GM19467 (cell line): ENCODE measurements at regions not wholly inside any gene's neighbourhood (a gene's known extent, or its start where the extent isn't known, plus 50 kb on each side); places are given as distances from the start of the nearest gene placed in this dataset.

Experiments used
- ATAC-seq: cut with Tn5 transposase; IDR thresholded peaks from one replicate; pipeline ENCODE4 v1.9.1; 2021; ENCODE audit warnings: mild to moderate bottlenecking, moderate library complexity; ENCODE audit not compliant: unreplicated experiment

DNA sequence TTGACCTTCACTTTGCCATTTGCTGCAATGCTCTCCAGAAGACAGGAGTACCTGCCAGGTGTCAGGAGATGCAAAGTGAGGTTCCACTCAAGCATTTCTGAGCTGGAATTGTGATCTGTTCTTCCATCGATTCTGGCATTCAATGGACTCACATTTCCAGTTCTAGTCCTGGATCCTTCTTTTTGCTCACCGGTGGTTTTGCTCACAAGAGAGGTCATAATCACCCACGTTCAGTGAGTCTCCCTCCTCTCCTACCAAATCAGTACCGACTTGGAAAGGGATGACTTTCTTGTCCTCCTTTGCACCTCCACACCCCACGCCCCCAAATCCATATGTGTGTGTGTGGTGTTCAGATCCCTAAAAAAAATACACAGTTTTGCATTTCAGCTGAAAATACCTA, 206.7 kb upstream of the IGF1R start:
- no peak for ATAC-seq

DNA sequence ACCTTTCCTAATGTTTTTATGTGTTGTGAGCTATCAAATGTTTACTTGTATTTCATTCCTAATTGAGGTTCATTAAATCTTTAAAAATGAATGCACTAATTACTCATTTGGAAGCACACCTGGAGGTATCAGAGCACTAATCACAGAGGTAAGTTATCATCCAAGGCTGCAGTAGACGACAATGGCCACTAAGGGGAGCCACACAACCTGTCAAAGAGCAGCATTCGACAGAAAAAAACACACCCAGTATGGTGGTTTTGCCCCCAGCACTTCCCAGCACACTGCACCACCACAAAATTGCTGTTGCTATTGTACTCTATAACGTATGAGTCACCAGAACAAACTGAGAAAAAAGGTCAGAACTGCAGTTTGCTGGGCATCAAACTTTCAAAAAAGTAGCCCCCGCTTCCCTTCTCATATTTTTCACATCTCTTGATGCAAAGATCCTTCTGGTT, 205.9 kb upstream of the IGF1R start:
- peak; percentile 77 for ATAC-seq

DNA sequence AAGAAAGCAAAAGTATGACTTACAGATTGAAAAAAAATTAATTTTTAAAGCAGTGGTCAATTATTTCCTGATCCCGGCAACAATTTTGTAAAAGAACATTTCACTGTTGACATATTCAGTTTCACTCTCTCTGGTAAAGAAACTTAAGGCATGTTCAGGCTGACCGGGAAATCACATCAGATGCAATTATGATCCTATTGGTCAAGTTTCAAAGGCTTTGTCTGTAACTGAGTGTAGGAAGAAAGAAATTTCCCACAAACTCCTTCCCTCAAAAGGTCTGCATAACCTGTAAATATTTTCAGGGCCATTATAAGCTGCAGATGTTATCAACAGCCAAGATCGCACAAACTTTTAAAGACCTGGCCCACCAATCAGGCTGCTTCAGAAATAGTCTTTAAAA, 205.4 kb upstream of the IGF1R start:
- no peak for ATAC-seq

DNA sequence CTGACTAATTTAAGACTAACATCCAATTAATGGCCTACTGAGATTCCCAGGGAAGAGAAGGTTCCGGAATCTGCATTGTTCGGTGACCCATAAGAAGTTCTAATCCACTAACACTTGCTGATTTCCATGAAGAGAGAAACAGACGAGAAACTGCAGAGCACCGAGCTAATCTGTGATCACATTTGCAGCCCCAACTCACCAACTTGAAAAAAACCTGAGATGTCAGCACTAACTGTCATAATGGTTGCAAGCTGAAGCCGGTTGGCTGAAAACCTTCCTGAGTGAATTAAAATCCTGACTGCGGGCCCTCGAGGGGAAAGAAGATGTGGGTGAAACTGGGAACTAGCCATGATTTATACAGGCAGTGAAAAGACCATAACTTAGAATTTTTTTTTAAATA, 204.8 kb upstream of the IGF1R start:
- ATAC-seq: no peak

DNA sequence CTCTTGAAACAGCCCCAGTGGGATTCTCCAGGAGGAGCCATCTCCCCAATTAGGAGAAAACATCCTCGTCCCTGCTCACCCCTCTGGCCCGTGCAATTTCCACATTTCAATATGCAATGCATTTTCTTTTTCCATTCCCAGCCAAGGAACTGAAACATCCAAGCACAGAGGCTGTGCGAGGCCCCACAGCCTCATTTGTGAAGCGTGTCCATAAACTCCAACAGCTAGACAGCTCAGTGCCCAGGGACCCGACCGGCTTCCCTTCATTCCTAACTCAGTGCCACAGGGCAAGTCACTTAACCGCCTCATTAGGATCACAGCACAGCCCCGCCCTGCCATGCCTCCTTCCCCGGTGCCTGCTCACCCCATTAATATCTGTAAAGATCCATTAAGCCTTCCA, 204.2 kb upstream of the IGF1R start:
- ATAC-seq: no peak

DNA sequence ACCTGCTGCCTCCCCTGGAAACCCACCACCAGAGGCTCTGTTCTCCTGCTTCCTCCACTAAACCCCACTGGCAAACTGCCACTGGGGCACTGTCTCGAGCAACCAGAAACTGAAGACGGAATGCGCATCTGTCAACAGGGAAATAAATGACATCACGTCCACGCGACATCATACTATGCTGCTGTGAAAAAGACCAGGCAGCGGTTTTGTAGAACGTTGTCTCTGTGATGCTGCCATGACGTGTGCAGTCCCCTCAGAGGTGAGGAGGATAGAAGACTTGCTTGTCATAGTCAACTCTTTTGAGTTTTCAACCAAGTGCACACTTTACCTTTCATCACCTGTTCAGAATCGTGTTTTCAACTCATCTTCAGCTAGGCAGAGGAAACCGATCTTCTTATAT, 203.0 kb upstream of the IGF1R start:
- no peak for ATAC-seq

DNA sequence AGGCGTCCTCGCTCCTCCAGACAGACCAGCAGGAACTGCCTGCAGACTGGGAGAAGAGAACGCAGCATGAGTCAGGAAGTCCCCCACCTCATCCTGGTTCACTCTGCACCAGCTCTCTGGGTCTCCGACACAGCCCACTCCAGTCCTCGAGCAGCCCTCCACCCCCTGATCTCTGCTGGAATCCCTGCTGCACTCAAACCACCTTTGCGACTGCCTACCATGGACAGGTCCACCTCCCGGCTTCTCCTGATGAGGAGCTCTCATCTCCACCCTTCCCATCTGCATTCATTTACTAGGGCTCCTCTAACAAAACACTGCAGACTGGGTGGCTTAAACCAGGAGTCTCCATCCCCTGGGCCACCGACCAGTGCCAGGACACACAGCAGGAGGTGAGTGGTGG, 202.3 kb upstream of the IGF1R start:
- no peak for ATAC-seq

DNA sequence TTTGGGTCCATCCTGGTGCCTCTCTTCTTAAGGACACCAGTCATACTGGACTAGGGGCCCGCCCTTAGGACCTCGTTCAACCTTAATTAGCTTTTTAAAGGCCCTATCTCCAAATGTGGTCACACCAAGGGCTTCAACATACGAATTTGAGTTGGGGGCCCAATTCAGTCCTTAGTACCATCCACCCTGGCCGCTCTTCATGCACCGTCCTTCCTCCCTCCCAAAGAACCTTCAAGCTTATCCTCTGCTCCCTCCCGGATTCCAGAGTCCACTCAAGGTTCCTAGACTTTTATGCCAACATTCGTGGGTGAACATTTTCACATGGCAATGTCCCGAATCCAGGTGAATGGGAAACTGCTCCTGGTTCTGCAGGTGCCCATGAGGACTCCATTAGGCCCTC, 201.3 kb upstream of the IGF1R start:
- ATAC-seq: no peak

DNA sequence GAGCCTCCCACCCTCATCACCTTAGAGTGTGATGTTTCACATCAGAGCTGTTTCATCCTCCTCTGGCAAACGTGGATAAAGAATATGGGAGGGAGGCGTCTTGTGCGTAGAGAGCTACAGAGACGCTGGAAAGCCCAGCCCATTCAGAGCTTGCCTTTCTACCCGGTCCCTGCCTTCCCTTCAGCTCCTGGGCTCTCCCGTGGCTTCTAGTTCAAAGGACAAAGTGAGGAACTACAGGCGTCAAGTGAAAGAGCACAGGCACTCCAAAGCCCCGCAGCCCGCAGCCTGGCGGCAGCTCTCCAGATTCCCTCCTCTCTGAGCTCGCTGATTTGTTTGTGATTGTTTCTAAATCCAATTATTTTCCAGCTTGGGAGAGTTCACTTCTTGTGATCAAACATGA, 197.1 kb upstream of the IGF1R start:
- ATAC-seq: no peak

DNA sequence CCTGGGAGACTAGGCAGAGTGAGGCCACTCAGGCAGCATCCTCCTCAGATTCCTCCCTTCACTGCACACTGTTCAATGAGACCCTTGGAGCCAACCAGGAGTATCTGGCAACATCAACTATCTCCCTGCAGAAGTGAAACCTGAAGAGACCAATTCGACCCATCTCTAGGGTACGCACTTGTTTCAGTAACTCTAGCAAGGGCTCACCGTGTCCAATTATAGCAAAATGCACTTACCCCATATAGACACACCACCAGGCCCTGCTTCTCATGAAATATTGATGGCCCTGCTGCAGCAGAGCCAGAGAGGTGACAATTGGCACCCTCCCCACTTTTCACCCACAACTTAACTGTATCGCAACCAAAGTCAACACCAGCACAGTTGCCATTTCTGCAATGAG, 196.1 kb upstream of the IGF1R start:
- ATAC-seq: no peak

DNA sequence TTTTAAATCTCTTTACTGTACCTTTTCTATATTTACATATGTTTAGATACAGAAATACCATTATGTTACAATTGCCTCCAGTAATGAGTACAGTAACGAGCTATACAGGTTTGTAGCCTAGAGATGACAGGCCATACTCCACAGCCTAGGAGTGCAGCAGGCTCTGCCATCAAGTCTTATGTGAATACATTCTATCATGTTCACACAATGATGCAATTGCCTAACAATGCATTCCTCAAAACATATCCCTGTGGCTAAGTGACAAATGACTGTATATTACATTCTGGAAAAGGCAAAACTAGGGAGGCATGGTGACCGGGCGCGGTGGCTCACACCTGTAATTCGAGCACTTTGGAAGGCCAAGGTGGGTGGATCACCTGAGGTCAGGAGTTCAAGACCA, 192.4 kb upstream of the IGF1R start:
- ATAC-seq: no peak

DNA sequence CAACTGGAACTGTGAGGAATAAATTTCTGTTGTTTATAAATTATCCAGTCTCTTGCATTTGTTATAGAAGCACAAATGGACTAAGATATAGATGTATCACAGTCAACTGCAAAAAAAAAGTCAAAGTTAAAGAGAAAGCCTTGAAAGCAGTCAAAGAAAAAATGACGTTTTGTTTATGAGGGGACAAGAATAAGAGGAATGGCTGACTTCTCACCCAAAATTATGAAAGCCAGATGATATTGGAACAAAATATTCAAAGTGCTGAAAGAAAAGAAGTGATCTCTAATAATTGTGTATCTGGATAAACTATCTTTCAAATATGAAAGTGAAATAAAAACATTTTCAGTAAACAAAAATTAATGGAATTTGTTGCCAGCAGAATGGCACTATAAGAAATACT, 171.8 kb upstream of the IGF1R start:
- ATAC-seq: no peak

DNA sequence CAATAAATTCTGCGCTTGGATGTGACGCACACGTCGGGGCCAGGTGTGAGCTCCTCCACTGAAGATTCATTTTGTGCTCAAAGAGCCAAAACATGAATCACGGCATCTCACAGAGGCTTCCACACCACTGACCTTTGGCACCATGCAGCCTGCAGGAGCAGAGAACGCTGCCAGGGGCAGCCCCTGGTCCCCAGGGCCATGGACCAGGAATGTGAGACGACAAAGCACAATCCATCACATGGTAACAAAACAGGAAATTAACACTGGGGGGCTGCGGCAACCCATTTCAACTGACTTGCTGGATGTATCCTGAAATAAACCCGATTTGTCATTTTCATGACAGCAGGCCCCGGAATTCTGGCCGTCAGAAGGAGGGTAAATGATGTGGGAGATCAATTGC, 167.5 kb upstream of the IGF1R start:
- ATAC-seq: no peak

DNA sequence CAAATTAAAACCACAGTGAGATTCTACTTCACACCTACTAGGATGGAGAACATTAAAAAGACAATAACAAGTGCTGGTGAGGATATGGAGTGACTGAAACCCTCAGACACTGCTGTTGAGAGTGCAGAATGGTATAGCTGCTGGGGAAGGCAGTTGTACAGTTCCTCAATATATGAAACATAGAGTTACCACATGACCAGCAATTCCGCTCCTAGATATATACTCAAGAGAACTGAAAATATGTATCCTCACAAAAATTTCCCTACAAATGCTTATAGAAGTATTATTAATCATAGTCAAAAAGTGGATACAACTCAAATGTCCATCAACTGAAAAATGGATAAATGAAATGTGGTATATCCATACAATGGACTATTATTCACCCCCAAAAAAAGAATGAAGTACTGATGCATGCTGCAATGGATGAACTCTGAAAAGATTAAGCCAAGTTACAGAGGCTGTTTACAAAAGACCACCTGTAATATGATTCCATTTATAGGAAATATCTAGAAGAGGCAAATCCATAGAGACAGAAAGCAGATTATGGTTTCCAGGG, 164.7 kb upstream of the IGF1R start:
- no peak for ATAC-seq

DNA sequence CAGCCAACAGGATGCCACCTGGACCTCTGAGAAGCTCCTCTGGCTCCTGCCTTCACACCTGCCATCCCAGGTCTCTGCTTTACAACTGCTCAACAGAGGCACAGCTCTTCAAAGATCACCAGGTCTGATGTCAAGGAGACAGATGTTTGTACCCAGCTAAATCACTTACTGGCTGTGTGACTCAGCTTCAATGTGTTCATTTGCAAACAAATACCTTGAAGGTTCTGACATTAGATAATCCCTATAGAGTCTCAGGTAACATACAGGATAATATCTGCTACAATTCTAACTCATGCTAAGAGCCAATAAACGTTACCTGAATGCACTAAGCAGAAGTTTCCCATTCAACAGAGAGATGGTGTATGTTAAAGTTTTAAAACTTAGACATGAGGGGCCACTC, 163.4 kb upstream of the IGF1R start:
- no peak for ATAC-seq

DNA sequence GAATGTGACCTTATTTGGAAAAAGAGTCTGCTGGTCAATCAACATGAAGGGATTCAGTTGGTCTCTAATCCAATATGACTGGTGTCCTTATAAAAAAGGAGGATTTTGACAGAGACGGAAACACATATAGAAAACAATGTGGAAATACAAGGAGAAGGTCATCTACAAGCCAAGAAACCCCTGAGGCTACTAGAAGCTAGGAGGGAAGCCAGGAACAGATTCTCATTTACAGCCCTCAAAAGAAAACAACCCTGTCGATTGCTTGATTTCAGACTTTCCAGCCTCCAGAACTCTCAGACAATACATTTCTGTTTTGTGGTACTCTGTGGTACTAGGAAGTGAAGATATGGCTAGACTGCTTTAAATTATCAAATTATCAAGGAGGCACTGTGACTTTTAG, 162.9 kb upstream of the IGF1R start:
- ATAC-seq: no peak

DNA sequence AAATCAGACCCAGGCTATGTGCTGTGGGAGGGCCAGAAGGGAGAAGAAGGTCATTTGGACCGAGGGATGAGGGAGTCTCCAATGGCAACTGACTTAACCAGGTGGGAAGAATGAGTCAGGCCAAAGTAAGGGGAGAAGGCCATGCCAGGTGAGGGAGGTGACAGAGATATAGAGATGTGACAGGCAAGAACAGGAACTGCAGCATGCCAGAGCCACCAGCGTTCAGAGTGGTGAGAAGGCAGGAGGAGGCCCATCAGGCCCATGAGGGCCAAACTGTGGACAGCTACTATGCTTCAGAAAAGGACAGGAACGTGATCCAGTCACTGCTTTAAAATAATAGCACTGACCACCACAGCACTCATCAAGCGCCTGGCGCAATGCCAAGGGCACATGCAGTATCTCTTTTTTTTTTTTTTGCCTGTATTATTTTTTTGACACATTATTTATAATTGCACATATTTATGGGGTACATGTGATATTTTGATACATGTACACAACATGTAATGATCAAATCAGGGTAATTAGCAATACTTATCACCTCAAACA, 154.3 kb upstream of the IGF1R start:
- ATAC-seq: no peak

DNA sequence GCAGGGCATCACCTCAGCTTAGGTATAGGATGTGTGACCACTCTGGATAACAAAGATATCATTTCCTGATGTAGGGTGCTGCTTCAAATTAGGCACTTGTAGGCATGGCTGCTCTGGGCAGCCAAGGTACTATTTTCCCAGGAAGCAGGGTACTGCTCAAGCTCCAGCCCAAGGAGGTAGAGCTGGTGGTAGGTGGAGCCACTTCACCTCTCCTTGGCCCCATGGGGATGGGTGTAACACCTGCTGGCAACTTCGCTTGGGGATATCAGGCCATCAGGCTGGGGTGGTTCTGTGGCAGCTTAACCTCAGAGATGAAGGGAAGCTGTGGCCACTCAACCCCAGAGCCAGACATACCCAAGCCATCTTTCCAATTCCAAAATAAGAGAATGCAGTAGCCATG, 147.1 kb upstream of the IGF1R start:
- no peak for ATAC-seq

DNA sequence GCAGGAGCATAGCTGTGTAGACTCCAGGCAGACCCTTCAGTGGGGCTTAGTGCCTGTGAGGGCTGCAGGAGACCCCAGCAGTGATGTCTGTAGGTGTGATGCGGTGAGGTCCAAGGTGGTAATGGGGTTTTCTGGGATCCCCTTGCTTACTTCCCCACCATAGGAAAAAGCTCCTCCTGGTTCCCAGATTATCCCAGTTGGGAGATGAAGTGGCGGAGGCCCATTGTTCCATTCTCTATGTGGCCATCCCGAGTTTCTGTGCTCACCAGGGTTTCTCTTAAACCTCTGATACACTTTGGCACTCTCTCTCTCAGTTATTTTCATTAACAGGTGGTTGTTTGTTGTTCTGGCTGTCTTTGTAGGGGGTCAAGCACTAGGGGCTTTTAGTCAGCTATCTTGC, 146.7 kb upstream of the IGF1R start:
- ATAC-seq: no peak

DNA sequence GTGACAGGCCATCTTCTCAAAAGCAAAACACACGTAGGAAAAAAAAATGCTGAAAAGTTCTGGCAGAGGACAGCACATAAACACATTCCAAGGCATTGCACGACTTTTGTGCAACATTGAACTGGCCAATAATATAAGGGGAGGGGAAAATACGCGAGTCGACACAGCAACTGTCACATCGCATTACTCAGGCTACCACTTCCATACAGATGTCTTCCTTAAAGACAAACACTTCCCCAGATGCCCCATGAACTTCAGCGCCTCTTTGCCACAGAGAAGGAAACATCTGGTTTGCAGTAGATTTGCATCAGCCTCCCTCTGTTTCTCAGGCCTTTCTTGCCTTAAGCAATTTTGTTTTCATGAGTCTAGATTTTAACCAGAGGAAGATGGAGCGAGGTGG, 144.4 kb upstream of the IGF1R start:
- no peak for ATAC-seq

DNA sequence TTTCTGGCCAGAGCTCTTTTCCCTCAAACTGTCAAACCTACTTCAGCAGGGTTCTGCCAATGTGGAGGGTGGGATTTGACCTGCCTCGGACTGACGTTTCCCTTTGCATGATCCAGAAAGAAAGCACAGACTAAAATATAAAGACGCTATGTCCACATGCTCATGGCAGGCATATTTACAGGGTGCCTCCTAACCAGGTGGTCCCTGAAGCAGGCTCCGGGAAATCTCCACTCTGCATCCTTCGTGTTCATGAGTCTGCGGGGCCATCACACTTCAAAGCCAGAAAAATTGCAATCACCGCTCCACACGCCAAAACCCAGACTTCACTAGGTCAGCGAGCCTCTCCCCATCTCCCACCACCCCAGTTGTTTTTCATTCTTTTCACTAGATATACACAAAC, 143.3 kb upstream of the IGF1R start:
- no peak for ATAC-seq

DNA sequence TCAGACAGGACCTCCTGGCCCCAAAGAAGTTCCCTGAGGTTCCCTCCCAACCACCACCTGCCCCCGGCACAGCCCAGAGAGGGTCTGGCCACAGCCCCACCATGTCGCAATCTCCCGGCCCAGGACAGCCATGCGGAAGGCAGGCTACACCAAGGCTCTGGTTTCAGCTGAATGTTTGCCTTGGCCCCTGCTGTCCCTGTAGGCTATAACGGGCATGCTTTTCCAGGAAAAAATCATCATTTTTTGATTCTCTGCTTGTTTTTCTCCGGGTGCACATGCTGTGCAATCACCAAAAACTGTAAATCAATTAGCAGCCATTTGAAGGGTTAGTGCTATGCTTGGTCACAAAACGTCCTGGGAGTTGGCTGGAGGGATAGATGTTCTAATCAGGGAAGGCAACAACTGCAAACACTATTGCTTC, 142.7 kb upstream of the IGF1R start:
- ATAC-seq: no peak

DNA sequence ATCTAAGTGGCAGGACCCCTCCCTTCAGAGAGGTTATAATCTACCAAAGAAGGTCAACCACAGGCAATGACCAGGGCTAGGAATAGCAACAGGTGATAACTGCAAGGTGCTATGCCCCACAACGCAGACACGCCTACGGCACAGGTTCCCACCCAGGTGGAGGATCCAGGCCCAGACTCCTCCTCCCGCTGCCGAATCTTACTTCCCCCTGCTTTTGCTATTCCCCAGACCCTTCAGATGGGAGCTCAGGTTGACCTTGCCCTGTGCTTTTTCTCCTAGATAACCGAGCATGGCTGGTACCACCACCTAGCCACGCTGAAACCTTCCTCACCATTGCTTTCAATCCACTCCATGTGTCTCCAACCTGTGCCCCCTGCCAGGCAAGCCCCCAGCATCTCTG, 142.2 kb upstream of the IGF1R start:
- no peak for ATAC-seq
